ENCODE measurements at regions not wholly inside any gene's neighbourhood (a gene's known extent, or its start where the extent isn't known, plus 50 kb on each side); places are given as distances from the start of the nearest gene placed in this dataset.

GRCh38 chr4:189048119-189048518 lies 892.6 kb upstream of the FRG1 start:
- DNase-seq: no peak

DNA sequence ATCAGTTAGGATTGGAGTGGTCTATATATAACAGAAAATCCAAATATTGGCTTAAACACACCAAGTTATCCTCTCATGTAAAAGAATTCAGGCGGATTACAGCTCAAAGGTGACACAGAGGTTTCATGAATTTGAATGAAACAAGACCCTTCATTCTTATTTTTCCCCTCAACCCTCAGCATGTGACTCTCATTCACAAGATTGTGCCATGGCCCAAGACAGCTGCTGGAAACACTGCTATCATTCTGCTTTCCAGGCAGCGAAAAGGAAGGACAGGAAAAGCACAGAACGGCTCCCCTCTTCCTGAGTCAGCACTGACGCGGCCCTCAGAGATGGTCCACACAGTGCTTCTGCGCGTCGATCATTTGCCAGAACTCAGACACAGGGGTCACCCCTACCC lies 891.0 kb upstream of the FRG1 start:
- no peak for DNase-seq

- no peak for DNase-seq
Measured at GRCh38 chr4:189050643-189051042, 890.0 kb upstream of the FRG1 start.

GRCh38 chr4:189053621-189054020 lies 887.1 kb upstream of the FRG1 start:
- no peak for DNase-seq

- DNase-seq: no peak
Measured at GRCh38 chr4:189060104-189060503, 880.6 kb upstream of the FRG1 start.

GRCh38 chr4:189062047-189062820 lies 878.4 kb upstream of the FRG1 start:
- DNase-seq: no peak

DNA sequence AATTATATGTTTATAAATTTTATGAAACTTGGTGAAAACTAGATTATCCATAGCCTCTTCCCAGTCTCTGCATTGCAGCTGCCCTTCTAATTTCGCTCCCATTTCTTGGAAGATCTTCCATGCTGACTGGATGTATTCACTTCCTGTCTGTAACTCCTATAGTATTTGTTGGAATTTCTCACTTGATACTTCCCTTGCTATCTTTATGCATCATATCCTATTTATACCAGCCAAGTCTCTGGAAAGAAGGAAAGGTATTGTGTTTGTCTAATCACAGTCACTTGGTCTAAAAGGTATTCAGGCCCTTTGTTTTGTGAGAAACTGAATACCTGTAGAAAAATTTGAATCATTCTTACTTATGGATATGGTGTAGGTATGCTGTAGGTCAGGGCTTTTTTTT lies 870.9 kb upstream of the FRG1 start:
- DNase-seq: no peak

DNA sequence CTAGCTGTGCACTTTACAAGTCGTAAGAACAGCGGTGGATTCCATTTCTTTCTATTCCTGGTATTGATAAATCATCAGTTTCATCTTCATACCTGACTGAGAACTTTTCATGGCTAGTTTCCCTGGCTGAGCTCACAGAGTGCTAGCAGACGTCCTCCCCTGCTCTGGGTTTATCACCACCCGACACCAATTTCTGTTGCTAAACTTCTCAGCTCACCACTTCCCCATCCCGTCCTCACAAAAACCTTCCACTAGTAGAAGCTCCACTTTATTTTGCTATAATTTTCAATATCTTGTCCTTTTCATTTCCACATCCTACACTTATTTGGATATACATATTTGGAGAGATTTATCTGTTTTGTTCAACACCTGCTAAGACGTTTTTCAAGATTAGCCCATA lies 869.4 kb upstream of the FRG1 start:
- no peak for DNase-seq

- DNase-seq: no peak
Measured at GRCh38 chr4:189073739-189074138, 866.9 kb upstream of the FRG1 start.

DNA sequence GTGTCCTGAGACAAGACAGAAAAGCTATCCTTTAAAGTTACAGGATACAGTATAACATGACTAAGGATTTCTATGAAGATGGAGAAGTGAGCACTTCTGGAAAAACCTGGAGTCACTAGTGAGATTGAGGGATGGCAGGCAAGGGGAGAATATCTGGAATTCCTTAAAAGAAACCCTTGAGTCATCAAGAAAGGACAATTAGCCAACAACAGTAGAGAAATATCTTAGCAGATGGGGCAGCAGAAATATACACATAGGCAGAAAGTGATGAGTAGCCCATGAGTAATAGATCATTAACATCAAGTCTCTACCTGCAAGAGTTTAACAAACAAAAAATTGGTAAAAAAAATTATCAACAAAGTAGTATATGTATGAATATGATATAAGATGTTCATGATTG lies 858.8 kb upstream of the FRG1 start:
- no peak for DNase-seq

DNA sequence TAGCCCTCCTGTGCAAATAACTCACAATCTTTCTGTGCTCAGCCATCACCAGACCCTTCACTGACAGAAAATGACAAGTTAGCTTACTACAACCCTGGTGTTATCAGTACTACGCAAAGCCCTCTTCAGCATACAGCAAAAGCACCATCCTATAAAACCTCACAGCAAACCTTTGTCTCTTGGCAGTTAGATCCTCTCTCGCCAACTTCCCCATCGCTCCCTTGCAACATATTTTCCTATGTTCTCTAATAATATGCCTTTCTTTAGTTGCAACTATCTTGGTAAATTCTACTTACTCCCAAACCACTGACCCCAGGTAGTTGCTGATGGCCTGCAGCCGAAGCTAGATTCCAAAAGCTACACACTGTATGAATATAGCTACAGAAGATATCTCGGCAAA lies 856.9 kb upstream of the FRG1 start:
- no peak for DNase-seq

DNA sequence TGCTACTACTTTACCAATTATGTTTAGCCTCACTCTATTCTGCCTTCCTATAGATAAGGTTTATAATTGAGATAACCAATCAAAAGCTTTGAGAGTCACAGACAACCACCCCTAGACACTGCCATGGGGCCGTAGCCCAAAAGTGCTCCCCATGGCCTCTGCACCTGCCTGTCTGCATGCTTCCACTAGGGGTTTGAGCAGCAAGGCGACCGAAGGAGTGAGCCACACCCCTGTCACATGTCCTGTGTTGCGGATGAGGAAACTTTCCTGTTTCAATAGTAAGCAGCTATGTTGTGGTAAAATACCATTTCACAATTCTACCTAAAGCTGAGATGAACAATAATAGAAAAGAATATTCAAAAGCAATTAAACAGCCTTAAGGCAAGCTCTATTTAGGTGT lies 856.0 kb upstream of the FRG1 start:
- no peak for DNase-seq

DNA sequence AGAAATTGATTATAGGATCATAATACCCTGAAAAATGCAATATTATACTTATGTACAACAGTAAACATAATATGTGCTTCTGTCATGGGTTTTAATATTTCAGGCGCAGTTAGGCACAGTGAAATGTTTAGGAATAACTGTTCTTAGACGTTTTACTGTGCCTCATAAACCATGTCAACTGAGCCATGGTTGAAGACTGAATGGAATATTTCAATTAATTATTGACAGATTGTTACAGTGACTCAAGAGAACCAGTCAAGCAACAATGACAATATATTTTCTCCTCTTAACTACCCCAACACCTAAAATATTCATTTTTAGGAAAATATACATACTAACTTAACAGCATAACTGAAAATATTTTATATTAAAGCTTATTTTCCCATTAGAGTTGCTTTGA lies 852.7 kb upstream of the FRG1 start:
- DNase-seq: no peak

- DNase-seq: no peak
Measured at GRCh38 chr4:189088780-189089179, 851.9 kb upstream of the FRG1 start.

- DNase-seq: no peak
Measured at GRCh38 chr4:189090174-189090814, 850.4 kb upstream of the FRG1 start.

GRCh38 chr4:189092581-189092980 lies 848.1 kb upstream of the FRG1 start:
- no peak for DNase-seq

GRCh38 chr4:189096108-189096507 lies 844.6 kb upstream of the FRG1 start:
- DNase-seq: no peak

DNA sequence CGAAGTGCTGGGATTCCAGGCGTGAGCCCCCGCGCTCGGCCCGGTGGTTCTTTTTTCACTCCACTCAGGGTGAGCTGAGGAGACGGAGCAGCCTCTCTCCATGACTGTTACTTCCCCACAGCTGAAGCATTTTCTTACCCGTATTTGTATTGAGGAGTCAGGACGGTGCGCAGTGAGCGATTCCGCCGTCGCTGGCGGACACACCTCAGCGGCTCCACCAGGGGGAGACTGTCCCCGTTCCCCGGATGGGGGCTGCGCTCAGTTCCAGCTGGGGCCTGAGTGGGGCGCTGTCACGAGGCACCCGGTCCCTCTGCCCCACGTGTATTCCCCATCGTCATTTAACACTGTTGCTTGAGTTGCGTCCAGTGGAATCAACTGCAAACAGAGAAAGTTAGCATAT lies 844.0 kb upstream of the FRG1 start:
- DNase-seq: no peak

DNA sequence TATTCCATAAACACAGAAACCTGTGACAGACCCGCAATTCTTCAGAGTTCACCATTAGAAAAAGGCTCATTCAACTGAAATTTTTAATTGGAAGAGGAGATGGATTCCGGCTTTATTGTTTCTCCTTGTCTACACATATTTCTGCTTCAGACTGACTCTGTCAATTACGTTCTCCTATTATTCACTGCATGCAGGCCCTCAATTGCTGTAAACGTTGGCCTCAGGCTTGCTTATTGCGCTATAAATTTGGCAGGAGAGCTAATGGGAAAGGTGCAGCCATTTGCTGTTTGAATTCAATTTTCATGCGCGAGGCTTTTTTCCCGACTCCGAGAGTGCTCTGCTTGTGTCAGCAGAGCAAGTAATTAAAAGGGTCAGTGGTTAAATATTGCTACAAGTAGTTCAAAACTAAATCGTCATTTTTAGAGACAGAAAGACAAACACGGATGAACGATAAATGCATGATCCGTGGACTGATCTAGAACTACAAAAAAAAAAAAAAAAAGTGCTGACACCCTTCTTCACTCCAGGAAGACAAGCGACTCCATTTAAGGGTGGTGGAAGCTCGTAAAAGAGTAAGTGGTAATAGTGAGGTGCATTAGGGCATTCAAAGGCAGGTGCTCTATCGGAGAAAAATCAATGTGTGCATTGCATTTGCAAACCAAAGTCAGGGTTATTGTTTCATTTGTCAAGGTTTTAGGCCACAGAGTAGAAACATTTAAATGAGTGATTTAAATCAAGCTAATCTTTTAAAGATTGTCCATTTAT lies 841.6 kb upstream of the FRG1 start:
- no peak for DNase-seq

GRCh38 chr4:189113389-189113888 lies 827.2 kb upstream of the FRG1 start:
- DNase-seq: no peak

GRCh38 chr4:189117426-189117825 lies 823.2 kb upstream of the FRG1 start:
- no peak for DNase-seq

GRCh38 chr4:189121336-189121735 lies 819.3 kb upstream of the FRG1 start:
- DNase-seq: no peak

DNA sequence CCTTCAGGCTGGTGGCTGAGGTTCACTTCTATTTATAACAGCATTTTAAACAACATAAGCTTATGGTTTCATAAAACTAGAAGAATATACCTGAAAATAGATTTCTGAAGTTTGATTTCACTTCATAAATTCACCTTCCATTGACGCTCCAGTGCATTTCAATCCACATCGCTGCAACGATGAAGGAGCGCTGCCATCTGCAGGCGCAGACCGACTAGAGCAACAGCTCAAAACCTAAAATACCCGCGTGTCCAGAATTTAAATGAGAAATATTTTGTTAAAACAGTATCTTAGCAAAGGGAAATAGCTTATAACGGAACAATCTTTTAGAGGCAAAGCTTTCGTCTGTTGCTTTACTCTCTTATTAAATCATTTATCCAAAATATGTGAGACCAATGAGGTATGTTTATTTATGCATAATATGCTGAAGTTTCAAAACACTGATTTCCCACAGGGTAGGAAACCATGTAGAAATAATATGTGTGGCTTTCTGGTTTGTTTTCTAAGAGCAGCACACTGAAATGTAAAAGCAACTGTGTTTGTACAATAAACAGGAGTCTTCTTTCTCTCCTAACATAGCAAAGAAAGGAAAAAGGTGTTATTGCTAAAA lies 816.4 kb upstream of the FRG1 start:
- DNase-seq: no peak
